Skeletal muscle satellite cell (primary cell): ENCODE measurements at regions not wholly inside any gene's neighbourhood (a gene's known extent, or its start where the extent isn't known, plus 50 kb on each side); places are given as distances from the start of the nearest gene placed in this dataset.

Experiments
- H3K27me3 ChIP-seq: 2 replicates; pipeline ENCODE4 v1.7.0; 2013; ENCODE audit warnings: low read length; ENCODE audit not compliant: control insufficient read depth, insufficient read depth
- H3K36me3 ChIP-seq: 2 replicates; pipeline ENCODE4 v1.7.0; 2013; ENCODE audit warnings: mild to moderate bottlenecking, control low read depth, low read length; ENCODE audit not compliant: insufficient read depth
- H3K4me1 ChIP-seq: 2 replicates; pipeline ENCODE4 v1.7.0; 2013; ENCODE audit warnings: low read length; ENCODE audit not compliant: control insufficient read depth, insufficient read depth
- H3K4me2 ChIP-seq: 2 replicates; pipeline ENCODE4 v1.7.0; 2013; ENCODE audit warnings: mild to moderate bottlenecking, low read length
- H3K4me3 ChIP-seq: 2 replicates; pipeline ENCODE4 v1.7.0; 2013; ENCODE audit warnings: low read length
- H3K9ac ChIP-seq: 2 replicates; pipeline ENCODE4 v1.7.0; 2013; ENCODE audit warnings: mild to moderate bottlenecking, low read depth, low read length, moderate library complexity
- H3K9me3 ChIP-seq: replicated peaks from 2 replicates; pipeline ENCODE4 v1.7.0; 2013; ENCODE audit warnings: mild to moderate bottlenecking, control low read depth, low read length

DNA sequence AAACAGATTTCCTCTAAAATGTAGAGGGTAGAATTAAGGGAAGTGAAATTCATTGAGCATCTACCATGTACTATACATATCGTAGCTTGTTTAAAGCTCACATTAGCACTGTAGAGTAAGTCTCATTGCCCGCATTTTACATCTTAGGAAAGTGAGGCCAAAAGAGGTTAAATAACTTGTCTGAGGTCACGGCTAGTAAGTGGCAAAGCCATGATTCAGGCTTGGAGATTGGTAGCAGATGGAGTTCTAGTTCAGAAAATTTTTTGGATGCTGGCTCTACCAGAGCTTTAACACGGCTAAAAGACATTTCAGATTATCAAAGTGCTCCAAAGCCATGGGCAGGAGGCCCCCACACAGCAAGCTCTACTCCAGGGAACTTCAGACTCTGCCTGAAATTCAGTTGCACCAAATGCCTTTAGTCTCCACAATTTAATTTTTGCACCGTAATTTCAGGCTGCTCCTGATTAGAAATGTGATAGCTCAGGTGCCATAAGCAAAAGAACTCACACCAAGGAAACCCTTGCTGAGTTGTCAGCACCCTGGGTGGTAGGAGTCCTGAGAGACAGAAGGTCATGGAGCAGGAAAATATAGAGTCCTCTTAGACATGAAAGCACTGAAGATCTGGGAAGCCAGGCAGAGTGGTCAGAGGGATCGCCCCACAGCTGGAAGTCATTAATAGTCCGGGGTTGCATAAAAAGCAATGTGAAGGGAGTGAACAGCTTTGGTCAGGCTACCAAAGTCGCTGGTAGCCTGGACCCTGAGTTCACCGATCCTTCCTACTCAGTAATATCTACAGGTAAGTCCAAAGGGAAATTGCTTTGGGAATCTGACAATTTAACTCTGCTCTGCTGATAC, 55.2 kb upstream of the ASIP start:
- H3K27me3 ChIP-seq = peaks cover 71% of the 10 kb centered on the region
- no peak overlapping the region for H3K4me2 ChIP-seq
- no peaks in the 10 kb centered on the region for H3K9me3 ChIP-seq
- H3K36me3 ChIP-seq = no peaks in the 10 kb centered on the region
- no peak overlapping the region for H3K4me3 ChIP-seq
- no peaks in the 10 kb centered on the region for H3K4me1 ChIP-seq
- no peak overlapping the region for H3K9ac ChIP-seq

DNA sequence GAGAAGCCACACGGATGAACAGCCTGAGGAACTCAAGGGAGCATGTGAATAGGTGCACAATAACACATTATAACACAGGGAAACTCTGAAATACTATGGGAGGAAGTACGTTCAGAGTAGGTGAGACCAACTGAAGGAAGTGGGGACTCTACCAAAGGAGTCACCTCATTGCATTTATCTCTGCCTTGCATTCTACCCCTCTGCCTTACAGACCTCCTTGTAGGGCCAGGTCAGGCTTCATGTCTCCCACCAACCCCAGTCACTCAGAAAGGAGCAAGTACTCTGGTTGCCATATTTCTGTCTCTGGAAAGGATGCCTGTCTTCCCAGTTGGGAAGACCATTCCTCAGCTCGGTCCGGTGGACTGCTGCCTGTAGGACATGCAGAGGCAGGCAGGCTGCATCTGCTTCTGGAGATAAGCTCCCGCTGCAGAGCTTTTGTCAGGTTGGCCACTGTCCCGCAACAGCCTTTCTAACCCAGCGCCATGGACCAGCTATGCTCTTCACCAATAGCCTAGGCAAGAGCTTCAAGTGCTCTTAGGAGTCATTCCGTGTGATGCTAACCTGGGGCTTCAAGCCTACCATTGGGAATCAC, 51.6 kb upstream of the ASIP start:
- H3K9me3 ChIP-seq = no peaks in the 10 kb centered on the region
- H3K36me3 ChIP-seq = no peaks in the 10 kb centered on the region
- no peak overlapping the region for H3K9ac ChIP-seq
- no peaks in the 10 kb centered on the region for H3K4me1 ChIP-seq
- H3K27me3 ChIP-seq = peaks cover 68% of the 10 kb centered on the region
- H3K4me3 ChIP-seq = no peak overlapping the region
- no peak overlapping the region for H3K4me2 ChIP-seq

DNA sequence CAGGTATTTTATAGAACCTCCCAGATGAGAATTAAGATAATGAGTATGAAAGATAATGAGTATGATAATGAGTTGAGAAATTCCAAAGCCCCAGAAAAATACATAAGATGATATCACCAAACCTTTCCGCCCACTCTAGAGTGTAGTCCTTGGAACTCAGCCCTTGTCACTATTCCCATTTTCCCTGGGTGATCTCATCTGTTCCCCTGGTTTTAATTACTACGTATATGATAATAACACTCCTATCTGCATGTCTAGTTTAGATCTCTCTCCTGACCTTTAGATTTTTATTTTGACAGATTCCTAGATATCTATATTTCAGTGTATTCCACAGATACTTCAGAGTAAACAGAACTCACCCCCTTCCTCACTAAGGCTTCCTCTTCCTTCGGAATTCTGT, 51.0 kb upstream of the ASIP start:
- Histone ChIP-seq H3K36me3 (no peaks in the 10 kb centered on the region), H3K4me3 (no peak overlapping the region), H3K9ac (no peak overlapping the region), H3K9me3 (no peaks in the 10 kb centered on the region), H3K4me1 (no peaks in the 10 kb centered on the region), H3K27me3 (peaks cover 71% of the 10 kb centered on the region), H3K4me2 (no peak overlapping the region)

DNA sequence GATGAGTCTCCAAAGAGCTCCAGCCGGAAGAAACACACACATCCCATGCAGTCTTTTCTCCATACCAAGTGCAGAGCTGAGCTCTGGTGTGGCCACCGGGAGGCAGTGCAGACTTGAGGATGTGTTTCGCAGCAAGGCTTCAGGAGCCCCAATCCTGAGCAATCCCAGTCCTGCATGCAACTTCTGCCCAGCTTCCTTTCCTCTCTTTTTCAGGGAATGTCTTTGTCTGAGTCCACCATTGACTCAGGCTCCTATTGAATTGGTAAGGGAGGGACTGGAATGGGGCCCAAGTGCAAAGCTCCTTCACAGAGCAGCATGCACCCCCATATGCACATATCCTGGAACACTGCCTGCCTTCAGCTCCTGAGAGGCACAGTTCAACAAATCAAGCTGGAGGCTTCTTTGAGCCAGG, 50.5 kb upstream of the ASIP start:
- Histone ChIP-seq H3K4me3 (no peak overlapping the region), H3K27me3 (peaks cover 70% of the 10 kb centered on the region)

More for the DNA sequence above, 50.5 kb upstream of the ASIP start:
- H3K36me3 ChIP-seq = no peaks in the 10 kb centered on the region
- no peak overlapping the region for H3K9ac ChIP-seq
- H3K4me1 ChIP-seq = no peaks in the 10 kb centered on the region
- no peaks in the 10 kb centered on the region for H3K9me3 ChIP-seq
- no peak overlapping the region for H3K4me2 ChIP-seq
